Adrenal gland (tissue), 9 donors: ENCODE measurements at regions not wholly inside any gene's neighbourhood (a gene's known extent, or its start where the extent isn't known, plus 50 kb on each side); places are given as distances from the start of the nearest gene placed in this dataset.

Experiments
- DNase-seq, 7 donors: peaks; one replicate each; pipeline ENCODE4 v3.0.0-alpha.2; 2019 to 2020
- H3K27ac ChIP-seq, 5 donors: fragments of 200-600 bp; sonication (generic) in 4 of 5; 1 replicate in 3 of 5; 2 replicates in 2 of 5; pipeline versions ENCODE4 v1.5.1 to v1.8.0; 2016 to 2020; ENCODE audit warnings: mild to moderate bottlenecking in 1 of 5
- H3K27me3 ChIP-seq: fragments of 200-600 bp; 2 replicates; pipeline ENCODE4 v1.8.0; 2021
- H3K36me3 ChIP-seq, 2 donors: fragments of 200-600 bp; replicated peaks in 1 of 2; 1 replicate in 1 of 2; 2 replicates in 1 of 2; pipeline versions ENCODE4 v1.5.1 to v1.8.0; 2018 to 2022
- H3K4me1 ChIP-seq, 2 donors: fragments of 200-600 bp; replicated peaks in 1 of 2; 1 replicate in 1 of 2; 2 replicates in 1 of 2; pipeline versions ENCODE4 v1.5.1 to v1.8.0; 2018 to 2021
- H3K4me3 ChIP-seq, 4 donors: fragments of 200-600 bp; sonication (generic) in 3 of 4; one replicate each; pipeline ENCODE4 v1.5.1; 2016 to 2018
- H3K9me3 ChIP-seq, 3 donors: fragments of 200-600 bp; sonication (generic) in 1 of 3; replicated peaks in 1 of 3; 1 replicate in 2 of 3; 2 replicates in 1 of 3; pipeline versions ENCODE4 v1.5.1 to v1.8.0; 2016 to 2021
- POLR2A ChIP-seq, 2 donors: fragments of 450-650 bp; IDR thresholded peaks; one replicate each; pipeline ENCODE4 v1.6.1; 2017; ENCODE audit warnings: antibody characterized with exemption in 2 of 2, mild to moderate bottlenecking in 2 of 2, moderate library complexity in 1 of 2
- WGBS, 4 donors: extraction: QIAGEN DNeasy Blood & Tissue Kit in 2 of 4; methylation state at CpG; one replicate each; pipeline versions ENCODE4 v1.1.5 to v1.1.7; 2013 to 2017; 5-methylcytosine and 5-hydroxymethylcytosine counted together
- intact Hi-C, 2 donors: fragments of 100-400 bp; cut with DNase I; formaldehyde crosslinking; loops; one replicate each; pipeline versions ENCODE4 v1.14.1 to v1.15.0; 2022 to 2023
- TF ChIP-seq, protein P1 (sequence below), 6 experiments: fragments of 450-650 bp in 4 of 6; fragments of 200-600 bp in 2 of 6; sonication (generic) in 1 of 6; IDR thresholded peaks; 1 replicate in 5 of 6; 2 replicates in 1 of 6; pipeline versions ENCODE4 v1.5.1 to v1.8.0; 2016 to 2021; ENCODE audit warnings: antibody characterized with exemption in 6 of 6, mild to moderate bottlenecking in 2 of 6, moderate library complexity in 1 of 6
- donor health status: healthy with polysubstance abuse.
- donor health status: Bipolar disorder and iron deficiency.
- donor health status: DM: yes; HTN: yes; CAD: no.
- donor health status: DM: no; HTN: no; CAD: no.
- donor health status: DM: no; HTN: no; CAD: no.

DNA sequence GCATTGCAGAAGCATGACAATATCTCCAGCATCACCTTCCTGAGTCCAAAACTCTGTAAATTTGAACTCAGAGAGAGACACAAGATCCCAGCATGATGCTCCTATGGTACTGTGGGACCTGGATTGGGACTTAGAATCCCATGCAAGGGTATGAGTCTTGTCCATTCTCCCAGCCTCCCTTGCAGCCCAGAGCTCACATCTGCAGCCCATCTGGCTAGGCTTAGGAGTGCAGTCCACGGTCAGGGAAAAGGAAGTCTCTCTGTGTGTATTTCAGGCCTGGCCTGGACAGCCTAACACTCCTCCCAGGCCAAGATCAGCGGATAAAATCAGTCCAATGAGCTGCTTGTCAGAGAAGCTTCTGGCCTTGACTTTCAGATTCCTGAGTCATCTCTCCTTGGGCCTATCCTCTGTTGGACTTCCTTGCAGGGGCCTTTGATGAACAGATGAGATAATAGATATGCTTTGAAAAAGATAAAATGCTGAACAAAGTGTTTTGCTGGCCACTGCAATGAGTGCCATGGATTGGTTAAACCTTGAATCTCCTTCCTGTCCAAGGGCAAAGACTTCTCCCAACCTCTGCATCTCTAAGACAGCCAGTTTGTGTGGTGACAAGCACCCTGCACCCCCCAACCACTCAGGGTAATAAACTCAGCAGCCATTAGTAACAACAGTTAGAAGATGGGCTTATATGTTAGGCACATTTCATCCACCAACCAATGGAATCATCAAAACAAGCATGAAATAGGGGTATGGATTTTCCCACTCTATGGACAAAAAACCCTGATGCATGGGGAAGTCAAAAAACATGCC is 412.8 kb upstream of the TBX3 start:
- peak; percentile 74 to 92 (median 85) for DNase-seq
- WGBS, 4 donors = 14 to 26% (median 18%) methylated on average over 1 to 2 of the region's 2 CpGs
- H3K27me3 ChIP-seq = no peaks in the 10 kb centered on the region
- no peaks in the 10 kb centered on the region for H3K9me3 ChIP-seq
- H3K27ac ChIP-seq = peak overlapping the region; percentile 67 to 91 (median 75)
- H3K36me3 ChIP-seq = no peaks in the 10 kb centered on the region
- intact Hi-C loops = no loop called here
- TF ChIP-seq POLR2A (IDR thresholded peaks at IDR 0.05) = peak; percentile 18 to 71
- TF ChIP-seq, protein P1, sequence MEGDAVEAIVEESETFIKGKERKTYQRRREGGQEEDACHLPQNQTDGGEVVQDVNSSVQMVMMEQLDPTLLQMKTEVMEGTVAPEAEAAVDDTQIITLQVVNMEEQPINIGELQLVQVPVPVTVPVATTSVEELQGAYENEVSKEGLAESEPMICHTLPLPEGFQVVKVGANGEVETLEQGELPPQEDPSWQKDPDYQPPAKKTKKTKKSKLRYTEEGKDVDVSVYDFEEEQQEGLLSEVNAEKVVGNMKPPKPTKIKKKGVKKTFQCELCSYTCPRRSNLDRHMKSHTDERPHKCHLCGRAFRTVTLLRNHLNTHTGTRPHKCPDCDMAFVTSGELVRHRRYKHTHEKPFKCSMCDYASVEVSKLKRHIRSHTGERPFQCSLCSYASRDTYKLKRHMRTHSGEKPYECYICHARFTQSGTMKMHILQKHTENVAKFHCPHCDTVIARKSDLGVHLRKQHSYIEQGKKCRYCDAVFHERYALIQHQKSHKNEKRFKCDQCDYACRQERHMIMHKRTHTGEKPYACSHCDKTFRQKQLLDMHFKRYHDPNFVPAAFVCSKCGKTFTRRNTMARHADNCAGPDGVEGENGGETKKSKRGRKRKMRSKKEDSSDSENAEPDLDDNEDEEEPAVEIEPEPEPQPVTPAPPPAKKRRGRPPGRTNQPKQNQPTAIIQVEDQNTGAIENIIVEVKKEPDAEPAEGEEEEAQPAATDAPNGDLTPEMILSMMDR (IDR thresholded peaks at IDR 0.05) = no peak
- H3K4me3 ChIP-seq = no peak overlapping the region
- H3K4me1 ChIP-seq = peaks cover 33 to 44% of the 10 kb centered on the region in 2 donors

DNA sequence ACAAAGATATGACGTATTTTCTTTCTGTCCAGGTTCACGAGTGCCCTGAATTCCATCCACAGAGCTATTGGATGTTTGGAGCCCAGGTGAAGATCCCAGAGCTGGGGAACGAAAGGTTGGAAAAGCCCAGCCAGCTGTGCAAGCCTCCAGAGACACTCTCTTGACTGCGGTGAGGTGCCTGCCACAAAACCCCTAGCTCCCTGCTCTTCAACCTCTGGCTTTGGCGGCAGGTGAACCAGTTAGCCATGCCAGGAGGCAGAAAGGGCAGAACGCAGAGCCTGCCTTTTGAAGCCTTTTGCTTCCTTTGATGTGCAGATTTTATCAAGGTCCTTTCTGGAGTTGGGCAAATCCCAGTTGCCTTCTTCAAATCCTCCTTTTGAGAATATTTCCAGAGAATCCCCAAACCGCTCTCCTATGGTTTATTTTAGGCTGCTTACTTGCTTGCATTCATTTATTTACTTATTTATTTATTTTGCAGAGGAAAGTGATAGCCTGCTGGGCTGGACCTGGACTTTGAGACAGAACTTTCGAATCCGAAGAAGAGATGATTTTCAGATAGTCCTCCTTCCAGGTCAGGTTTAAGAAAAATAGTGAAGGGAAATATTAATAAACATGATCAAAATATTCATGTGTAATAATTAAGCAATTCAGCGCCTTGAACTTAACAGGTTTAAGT is 411.2 kb upstream of the TBX3 start:
- Histone ChIP-seq H3K4me3 (no peak overlapping the region), H3K27me3 (no peaks in the 10 kb centered on the region), H3K9me3 (no peaks in the 10 kb centered on the region), H3K4me1 (peaks cover 33 to 44% of the 10 kb centered on the region in 2 donors), H3K27ac (peak overlapping the region; percentile 29 to 91 (median 75)), H3K36me3 (no peaks in the 10 kb centered on the region)
- WGBS, 4 donors = 48 to 64% (median 51%) methylated on average over 9 to 10 of the region's 10 CpGs
- intact Hi-C loops = no loop called here
- peak in 2 of 7 donors; percentile 41 to 42 for DNase-seq
- TF ChIP-seq POLR2A (IDR thresholded peaks at IDR 0.05) = no peak

DNA sequence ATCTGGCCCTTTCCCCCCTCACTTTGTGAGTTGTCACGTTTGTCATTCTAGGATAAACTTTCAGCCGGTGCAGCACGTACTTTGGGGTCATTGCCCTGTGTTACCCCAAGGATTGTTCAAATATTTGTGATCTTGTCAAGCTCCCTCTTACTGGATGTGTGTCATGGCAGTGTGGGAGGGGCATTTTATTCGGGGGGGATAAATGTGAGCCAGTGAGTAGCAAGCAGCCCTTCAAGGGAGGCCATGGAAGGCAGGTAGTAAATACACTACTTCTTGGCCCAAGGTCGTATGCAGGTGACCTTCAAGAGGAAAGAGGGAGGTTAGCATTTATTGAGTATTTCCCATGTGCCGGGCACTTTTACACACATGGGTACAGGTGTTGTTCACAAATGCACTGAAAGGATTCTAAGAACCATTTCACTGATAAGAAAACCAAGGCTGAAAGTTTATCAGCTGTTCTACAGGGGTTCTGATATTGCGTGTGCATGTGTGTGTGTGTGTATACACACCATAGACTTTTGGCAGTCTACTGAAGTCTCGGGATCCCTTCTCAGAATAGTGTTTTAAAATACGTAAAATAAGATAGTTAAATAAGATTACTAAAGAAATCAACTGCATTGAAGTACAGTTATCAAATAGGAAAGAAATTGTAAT is 410.3 kb upstream of the TBX3 start:
- TF ChIP-seq, protein P1 (IDR thresholded peaks at IDR 0.05) = no peak
- no peak for TF ChIP-seq POLR2A (IDR thresholded peaks at IDR 0.05)

DNA sequence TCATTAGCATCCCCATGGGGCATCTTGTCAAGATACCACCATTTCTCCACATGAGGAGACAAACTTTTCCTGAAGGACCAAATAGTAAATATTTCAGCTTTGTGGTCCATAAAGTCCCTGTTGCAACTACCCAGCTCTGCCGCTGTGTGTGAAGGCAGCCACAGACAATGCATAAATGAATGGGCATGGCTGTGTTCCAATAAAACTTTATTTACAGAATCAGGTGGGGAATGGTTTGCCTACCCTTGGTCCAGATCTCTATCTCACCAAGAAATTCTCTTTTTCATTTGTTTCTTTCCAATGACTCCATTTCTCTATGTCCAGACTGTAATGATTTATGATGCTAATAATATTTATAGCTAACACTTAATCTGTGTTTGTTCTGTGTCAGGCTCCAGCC is 409.3 kb upstream of the TBX3 start:
- intact Hi-C loops = no loop called here
- 97 to 100% (median 98%) methylated on average over 1 of the region's 1 CpG for WGBS, 4 donors
- Histone ChIP-seq H3K4me1 (peaks cover 48 to 61% of the 10 kb centered on the region in 2 donors), H3K27me3 (no peaks in the 10 kb centered on the region), H3K4me3 (no peak overlapping the region), H3K9me3 (no peaks in the 10 kb centered on the region), H3K36me3 (no peaks in the 10 kb centered on the region), H3K27ac (peak overlapping the region in 3 of 5 donors; percentile 2 to 91 (median 69))
- no peak for DNase-seq
- TF ChIP-seq POLR2A (IDR thresholded peaks at IDR 0.05) = no peak
- TF ChIP-seq, protein P1 (IDR thresholded peaks at IDR 0.05) = no peak

More for the DNA sequence above, 410.3 kb upstream of the TBX3 start:
- Histone ChIP-seq H3K4me1 (peaks cover 39 to 51% of the 10 kb centered on the region in 2 donors), H3K27me3 (no peaks in the 10 kb centered on the region), H3K4me3 (no peak overlapping the region), H3K9me3 (no peaks in the 10 kb centered on the region), H3K36me3 (no peaks in the 10 kb centered on the region), H3K27ac (peak overlapping the region; percentile 12 to 91 (median 69))
- DNase-seq = peak in 6 of 7 donors; percentile 33 to 65 (median 48)
- intact Hi-C loops = no loop called here
- whole genome bisulfite sequencing, 4 donors = 37 to 48% (median 39%) methylated on average over 9 of the region's 9 CpGs
